ENCODE measurements at regions not wholly inside any gene's neighbourhood (a gene's known extent, or its start where the extent isn't known, plus 50 kb on each side); places are given as distances from the start of the nearest gene placed in this dataset.
"Not testable (repeated sequence)": the region's sequence is repeated elsewhere in the genome, so short reads cannot be mapped to it uniquely, and the experiment has no call there.

DNA sequence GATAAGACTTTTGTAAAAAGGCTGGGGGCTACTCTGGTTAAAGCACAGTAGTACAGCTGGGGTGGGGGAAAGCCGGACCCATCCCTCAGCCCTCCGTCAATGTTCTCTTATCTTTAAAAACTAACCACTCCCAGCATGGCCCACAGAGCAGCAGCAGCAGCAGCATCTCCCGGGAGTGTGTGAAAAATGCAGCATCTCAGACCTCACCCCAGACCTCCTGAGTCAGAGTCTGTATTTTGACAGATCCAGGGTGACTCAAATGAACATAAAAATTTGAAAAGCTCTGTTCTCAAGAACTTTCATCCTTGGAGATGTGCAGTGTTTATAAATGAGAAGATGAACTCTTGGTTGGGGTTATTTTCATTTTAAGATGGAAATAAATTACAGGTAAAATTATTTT is 277.7 kb upstream of the ECI2 start:
- TF ChIP-seq, protein P1, sequence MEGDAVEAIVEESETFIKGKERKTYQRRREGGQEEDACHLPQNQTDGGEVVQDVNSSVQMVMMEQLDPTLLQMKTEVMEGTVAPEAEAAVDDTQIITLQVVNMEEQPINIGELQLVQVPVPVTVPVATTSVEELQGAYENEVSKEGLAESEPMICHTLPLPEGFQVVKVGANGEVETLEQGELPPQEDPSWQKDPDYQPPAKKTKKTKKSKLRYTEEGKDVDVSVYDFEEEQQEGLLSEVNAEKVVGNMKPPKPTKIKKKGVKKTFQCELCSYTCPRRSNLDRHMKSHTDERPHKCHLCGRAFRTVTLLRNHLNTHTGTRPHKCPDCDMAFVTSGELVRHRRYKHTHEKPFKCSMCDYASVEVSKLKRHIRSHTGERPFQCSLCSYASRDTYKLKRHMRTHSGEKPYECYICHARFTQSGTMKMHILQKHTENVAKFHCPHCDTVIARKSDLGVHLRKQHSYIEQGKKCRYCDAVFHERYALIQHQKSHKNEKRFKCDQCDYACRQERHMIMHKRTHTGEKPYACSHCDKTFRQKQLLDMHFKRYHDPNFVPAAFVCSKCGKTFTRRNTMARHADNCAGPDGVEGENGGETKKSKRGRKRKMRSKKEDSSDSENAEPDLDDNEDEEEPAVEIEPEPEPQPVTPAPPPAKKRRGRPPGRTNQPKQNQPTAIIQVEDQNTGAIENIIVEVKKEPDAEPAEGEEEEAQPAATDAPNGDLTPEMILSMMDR (IDR thresholded peaks at IDR 0.05; ENCODE audit: control extremely low read depth, extremely low read depth, low read depth, missing control alignments), result no peak
- CTCF ChIA-PET, result no interaction called here
- POLR2A ChIA-PET, result no interaction called here
- no peak for DNase-seq (ENCODE audit: extremely low spot score)

DNA sequence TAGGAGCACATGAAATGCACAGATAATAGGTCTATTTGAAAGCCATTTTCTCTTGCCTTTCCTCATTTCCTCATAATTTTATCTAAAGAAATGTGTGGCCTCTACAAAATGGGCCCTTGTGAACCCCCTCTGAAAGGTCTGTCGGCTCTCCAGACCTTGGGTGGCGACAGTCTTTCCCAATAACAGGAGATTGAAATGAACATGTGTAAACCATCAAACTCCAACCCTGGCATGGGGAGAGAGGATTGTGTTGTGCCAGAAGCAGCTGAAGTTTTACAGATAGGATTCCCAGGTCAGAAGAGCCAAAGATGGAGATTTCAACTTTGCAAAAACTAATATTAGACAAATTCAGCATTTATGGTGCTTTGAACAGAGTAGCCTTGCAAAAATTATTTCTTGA is 277.1 kb upstream of the ECI2 start:
- ChIA-PET POLR2A (no interaction called here), CTCF (no interaction called here)
- TF ChIP-seq, protein P1 (IDR thresholded peaks at IDR 0.05; ENCODE audit: control extremely low read depth, extremely low read depth, low read depth, missing control alignments), result no peak
- DNase-seq (ENCODE audit: extremely low spot score), result no peak

DNA sequence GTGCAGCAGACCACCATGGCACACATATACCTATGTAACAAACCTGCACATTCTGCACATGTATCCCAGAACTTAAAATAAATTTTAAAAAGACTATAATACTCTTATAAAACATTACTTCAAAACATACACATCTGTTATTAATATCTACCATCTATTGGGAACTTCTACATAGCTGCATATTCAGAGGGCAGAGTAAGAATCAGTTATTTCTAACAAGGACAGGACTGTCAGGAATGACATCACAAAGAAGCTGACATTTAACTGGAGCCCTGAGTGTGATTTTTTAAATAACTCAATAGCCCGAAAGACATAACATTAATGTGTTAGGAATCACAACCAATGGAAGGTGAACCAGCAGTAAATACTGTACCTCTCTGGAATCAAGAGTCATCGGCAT is 276.7 kb upstream of the ECI2 start:
- POLR2A ChIA-PET, result no interaction called here

DNA sequence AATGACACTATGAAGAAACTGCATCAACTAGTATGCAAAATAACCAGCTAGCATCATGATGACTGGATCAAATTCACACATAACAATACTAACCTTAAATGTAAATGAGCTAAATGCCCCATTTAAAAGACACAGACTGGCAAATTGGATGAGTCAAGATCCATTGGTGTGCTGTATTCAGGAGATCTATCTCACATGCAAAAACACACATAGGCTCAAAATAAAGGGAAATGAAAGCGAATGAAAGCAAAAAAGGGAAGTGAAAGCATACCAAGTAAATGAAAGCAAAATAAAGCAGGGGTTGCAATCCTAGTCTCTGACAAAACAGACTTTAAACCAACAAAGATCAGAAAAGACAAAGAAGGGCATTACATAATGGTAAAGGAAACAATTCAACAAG is 272.3 kb upstream of the ECI2 start:
- DNase-seq (ENCODE audit: extremely low spot score); CTCF ChIA-PET; POLR2A ChIA-PET: not testable (repeated sequence)

More for the DNA sequence above, 276.7 kb upstream of the ECI2 start:
- no peak for DNase-seq (ENCODE audit: extremely low spot score)
- CTCF ChIA-PET, result no interaction called here
- TF ChIP-seq, protein P1 (IDR thresholded peaks at IDR 0.05; ENCODE audit: control extremely low read depth, extremely low read depth, low read depth, missing control alignments), result no peak

DNA sequence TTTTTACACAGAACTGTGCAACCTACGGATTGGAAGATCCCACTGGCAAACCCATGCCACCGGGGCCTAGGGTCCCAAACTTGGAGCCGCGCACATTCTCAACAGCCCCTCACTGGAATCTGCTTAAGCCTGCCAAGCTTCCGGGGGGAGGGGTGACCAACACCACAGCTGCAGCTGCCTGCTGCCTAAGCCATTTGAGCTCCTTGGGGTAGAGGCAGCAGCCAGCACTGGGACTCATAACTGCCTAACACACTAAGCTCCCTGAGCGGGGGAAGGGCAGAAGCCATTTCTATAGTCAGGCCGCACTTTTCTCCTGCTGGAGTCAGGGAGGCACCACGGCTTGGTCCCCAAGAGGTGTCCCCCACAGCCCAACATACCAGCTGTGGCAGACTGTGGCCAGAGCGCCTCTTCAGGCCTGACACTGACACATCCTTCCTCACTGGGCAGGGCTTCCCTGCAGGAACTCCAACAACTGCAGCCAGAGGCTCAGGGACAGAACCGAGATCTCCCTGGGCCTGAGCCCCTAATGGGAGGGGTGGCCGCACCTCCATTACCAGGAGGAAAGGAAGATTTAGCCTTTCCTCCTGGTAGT is 270.3 kb upstream of the ECI2 start:
- TF ChIP-seq, protein P1 (IDR thresholded peaks at IDR 0.05; ENCODE audit: control extremely low read depth, extremely low read depth, low read depth, missing control alignments), result no peak
- ChIA-PET POLR2A (no interaction called here), CTCF (no interaction called here)
- no peak for DNase-seq (ENCODE audit: extremely low spot score)

DNA sequence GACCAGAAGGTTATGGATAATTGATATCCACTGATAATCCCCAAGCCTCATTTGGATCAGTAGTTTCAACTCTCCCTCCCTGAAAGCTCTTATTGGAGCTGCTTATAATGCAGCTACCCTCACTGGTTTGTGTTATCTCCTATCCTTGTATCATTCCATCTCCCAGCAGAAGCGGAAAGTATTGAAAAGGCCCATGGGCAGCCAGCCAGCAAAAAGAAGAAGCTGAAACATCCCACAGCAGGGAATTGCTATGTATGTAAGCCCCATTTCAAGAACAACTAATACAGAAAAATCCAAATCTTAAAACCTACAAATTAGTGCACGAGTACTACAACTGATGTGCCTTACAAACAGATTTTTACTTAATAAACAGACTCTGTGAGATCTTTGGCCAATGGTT is 269.0 kb upstream of the ECI2 start:
- POLR2A ChIA-PET, result no interaction called here
- DNase-seq (ENCODE audit: extremely low spot score), result no peak
- TF ChIP-seq, protein P1 (IDR thresholded peaks at IDR 0.05; ENCODE audit: control extremely low read depth, extremely low read depth, low read depth, missing control alignments), result no peak
- CTCF ChIA-PET, result no interaction called here

DNA sequence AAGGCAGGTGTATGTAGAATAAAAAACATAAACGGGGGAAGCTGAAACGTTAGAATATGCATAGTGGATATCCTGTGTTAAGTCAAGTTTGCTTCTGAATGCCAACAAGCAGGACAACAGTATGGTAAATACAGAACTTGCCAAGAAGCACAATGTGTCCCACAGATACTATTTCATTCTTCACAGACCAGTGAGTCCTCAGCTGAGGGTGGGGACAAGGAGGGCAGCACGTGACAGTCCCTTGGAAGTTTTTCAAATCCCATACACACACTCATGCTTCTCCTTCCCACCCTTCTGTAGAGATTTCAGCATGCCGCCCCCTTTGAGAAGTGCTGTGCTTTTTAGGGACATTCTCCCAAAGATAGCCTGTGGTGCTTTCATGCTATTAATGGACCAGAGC is 268.5 kb upstream of the ECI2 start:
- ChIA-PET CTCF (no interaction called here), POLR2A (no interaction called here)
- no peak for DNase-seq (ENCODE audit: extremely low spot score)

More for the DNA sequence above, 268.5 kb upstream of the ECI2 start:
- TF ChIP-seq, protein P1 (IDR thresholded peaks at IDR 0.05; ENCODE audit: control extremely low read depth, extremely low read depth, low read depth, missing control alignments), result no peak

All from GM10248 (cell line).